ENCODE measurements at regions not wholly inside any gene's neighbourhood (a gene's known extent, or its start where the extent isn't known, plus 50 kb on each side); places are given as distances from the start of the nearest gene placed in this dataset.

GRCh38 chr20:60845146-60845545 is 406.9 kb upstream of the CDH4 start:
- DNase-seq (no peak), ATAC-seq (no peak)
- H3K9me3 Mint-ChIP-seq (ENCODE audit: low read depth), result no peaks in the 10 kb centered on the region
- CTCF ChIA-PET, result no interaction called here
- no peaks in the 10 kb centered on the region for H3K36me3 Mint-ChIP-seq
- no peaks in the 10 kb centered on the region for H3K27me3 Mint-ChIP-seq
- H3K4me3 Mint-ChIP-seq, result no peak overlapping the region
- H3K4me1 Mint-ChIP-seq, result no peaks in the 10 kb centered on the region
- no peak overlapping the region for H3K27ac Mint-ChIP-seq

GRCh38 chr20:60851826-60852704 is 400.0 kb upstream of the CDH4 start:
- H3K36me3 Mint-ChIP-seq, result no peaks in the 10 kb centered on the region
- H3K4me3 Mint-ChIP-seq, result no peak overlapping the region
- H3K27me3 Mint-ChIP-seq, result no peaks in the 10 kb centered on the region
- ATAC-seq (no peak), DNase-seq (no peak)
- no peaks in the 10 kb centered on the region for H3K9me3 Mint-ChIP-seq (ENCODE audit: low read depth)
- H3K4me1 Mint-ChIP-seq, result no peaks in the 10 kb centered on the region
- no peak overlapping the region for H3K27ac Mint-ChIP-seq
- CTCF ChIA-PET, result no interaction called here

GRCh38 chr20:60857708-60858107 is 394.4 kb upstream of the CDH4 start:
- H3K36me3 Mint-ChIP-seq, result no peaks in the 10 kb centered on the region
- no peaks in the 10 kb centered on the region for H3K9me3 Mint-ChIP-seq (ENCODE audit: low read depth)
- H3K4me1 Mint-ChIP-seq, result no peaks in the 10 kb centered on the region
- no peak overlapping the region for H3K4me3 Mint-ChIP-seq
- H3K27ac Mint-ChIP-seq, result no peak overlapping the region
- ATAC-seq, result no peak
- no peak for DNase-seq
- CTCF ChIA-PET, result no interaction called here
- no peaks in the 10 kb centered on the region for H3K27me3 Mint-ChIP-seq

GRCh38 chr20:60862601-60863000 is 389.5 kb upstream of the CDH4 start:
- CTCF ChIA-PET, result no interaction called here
- Mint-ChIP-seq H3K27ac (no peak overlapping the region), H3K4me1 (no peaks in the 10 kb centered on the region), H3K36me3 (no peaks in the 10 kb centered on the region), H3K4me3 (no peak overlapping the region), H3K9me3 (ENCODE audit: low read depth) (no peaks in the 10 kb centered on the region), H3K27me3 (no peaks in the 10 kb centered on the region)
- no peak for ATAC-seq
- no peak for DNase-seq

GRCh38 chr20:60863548-60863947 is 388.5 kb upstream of the CDH4 start:
- no peaks in the 10 kb centered on the region for H3K27me3 Mint-ChIP-seq

GRCh38 chr20:60867589-60867988 is 384.5 kb upstream of the CDH4 start:
- H3K9me3 Mint-ChIP-seq (ENCODE audit: low read depth), result peaks cover 2% of the 10 kb centered on the region
- CTCF ChIA-PET, result interaction anchor here (0.5 kb wide), 1 partner anchor 1265 kb away, joined by 3 read pairs; no protein-coding TSS in a partner anchor
- no peak overlapping the region for H3K4me3 Mint-ChIP-seq
- H3K27me3 Mint-ChIP-seq, result no peaks in the 10 kb centered on the region
- ATAC-seq (no peak), DNase-seq (no peak)
- no peaks in the 10 kb centered on the region for H3K36me3 Mint-ChIP-seq
- H3K4me1 Mint-ChIP-seq, result no peaks in the 10 kb centered on the region
- H3K27ac Mint-ChIP-seq, result no peak overlapping the region

More at GRCh38 chr20:60863548-60863947, 388.5 kb upstream of the CDH4 start:
- ATAC-seq (no peak), DNase-seq (no peak)
- Mint-ChIP-seq H3K27ac (no peak overlapping the region), H3K4me3 (no peak overlapping the region), H3K36me3 (no peaks in the 10 kb centered on the region), H3K9me3 (ENCODE audit: low read depth) (no peaks in the 10 kb centered on the region), H3K4me1 (no peaks in the 10 kb centered on the region)
- CTCF ChIA-PET, result no interaction called here

- Mint-ChIP-seq H3K9me3 (ENCODE audit: low read depth) (peaks cover 2% of the 10 kb centered on the region), H3K4me3 (no peak overlapping the region)
- CTCF ChIA-PET, result no interaction called here
Observed at GRCh38 chr20:60868316-60868891, 383.7 kb upstream of the CDH4 start.

GRCh38 chr20:60869087-60869486 is 383.0 kb upstream of the CDH4 start:
- no peaks in the 10 kb centered on the region for H3K4me1 Mint-ChIP-seq
- no peak for ATAC-seq
- CTCF ChIA-PET, result no interaction called here

More at GRCh38 chr20:60868316-60868891, 383.7 kb upstream of the CDH4 start:
- no peaks in the 10 kb centered on the region for H3K4me1 Mint-ChIP-seq
- H3K27ac Mint-ChIP-seq, result no peak overlapping the region
- DNase-seq (no peak), ATAC-seq (no peak)
- no peaks in the 10 kb centered on the region for H3K27me3 Mint-ChIP-seq
- H3K36me3 Mint-ChIP-seq, result no peaks in the 10 kb centered on the region

GRCh38 chr20:60869625-60870024 is 382.4 kb upstream of the CDH4 start:
- CTCF ChIA-PET, result no interaction called here
- Mint-ChIP-seq H3K4me1 (no peaks in the 10 kb centered on the region), H3K4me3 (no peak overlapping the region), H3K9me3 (ENCODE audit: low read depth) (peaks cover 2% of the 10 kb centered on the region), H3K27ac (no peak overlapping the region), H3K27me3 (no peaks in the 10 kb centered on the region), H3K36me3 (no peaks in the 10 kb centered on the region)
- DNase-seq, result no peak
- no peak for ATAC-seq

More at GRCh38 chr20:60869087-60869486, 383.0 kb upstream of the CDH4 start:
- no peaks in the 10 kb centered on the region for H3K36me3 Mint-ChIP-seq
- no peak overlapping the region for H3K27ac Mint-ChIP-seq
- DNase-seq, result no peak
- H3K9me3 Mint-ChIP-seq (ENCODE audit: low read depth), result peaks cover 2% of the 10 kb centered on the region
- no peak overlapping the region for H3K4me3 Mint-ChIP-seq
- H3K27me3 Mint-ChIP-seq, result no peaks in the 10 kb centered on the region

- no peak for ATAC-seq
- Mint-ChIP-seq H3K9me3 (ENCODE audit: low read depth) (peaks cover 2% of the 10 kb centered on the region), H3K4me3 (no peak overlapping the region), H3K36me3 (no peaks in the 10 kb centered on the region), H3K27ac (no peak overlapping the region), H3K27me3 (no peaks in the 10 kb centered on the region), H3K4me1 (no peaks in the 10 kb centered on the region)
- CTCF ChIA-PET, result no interaction called here
- no peak for DNase-seq
Observed at GRCh38 chr20:60870040-60870439, 382.0 kb upstream of the CDH4 start.

GRCh38 chr20:60872224-60872623 is 379.8 kb upstream of the CDH4 start:
- H3K9me3 Mint-ChIP-seq (ENCODE audit: low read depth), result peaks cover 2% of the 10 kb centered on the region
- no peaks in the 10 kb centered on the region for H3K27me3 Mint-ChIP-seq
- DNase-seq, result no peak
- H3K36me3 Mint-ChIP-seq, result no peaks in the 10 kb centered on the region
- H3K27ac Mint-ChIP-seq, result no peak overlapping the region
- CTCF ChIA-PET, result no interaction called here
- ATAC-seq, result no peak
- no peak overlapping the region for H3K4me3 Mint-ChIP-seq
- no peaks in the 10 kb centered on the region for H3K4me1 Mint-ChIP-seq

- H3K9me3 Mint-ChIP-seq (ENCODE audit: low read depth), result no peaks in the 10 kb centered on the region
- H3K27me3 Mint-ChIP-seq, result no peaks in the 10 kb centered on the region
- H3K36me3 Mint-ChIP-seq, result no peaks in the 10 kb centered on the region
- CTCF ChIA-PET, result no interaction called here
- ATAC-seq (no peak), DNase-seq (no peak)
- H3K4me1 Mint-ChIP-seq, result no peaks in the 10 kb centered on the region
- no peak overlapping the region for H3K27ac Mint-ChIP-seq
- no peak overlapping the region for H3K4me3 Mint-ChIP-seq
Observed at GRCh38 chr20:60877071-60877857, 374.8 kb upstream of the CDH4 start.

- CTCF ChIA-PET, result no interaction called here
- Mint-ChIP-seq H3K36me3 (no peaks in the 10 kb centered on the region), H3K4me3 (no peak overlapping the region), H3K4me1 (no peaks in the 10 kb centered on the region), H3K27ac (no peak overlapping the region), H3K9me3 (ENCODE audit: low read depth) (no peaks in the 10 kb centered on the region), H3K27me3 (no peaks in the 10 kb centered on the region)
- DNase-seq (no peak), ATAC-seq (no peak)
Observed at GRCh38 chr20:60882836-60883235, 369.2 kb upstream of the CDH4 start.

- Mint-ChIP-seq H3K36me3 (no peaks in the 10 kb centered on the region), H3K4me1 (no peaks in the 10 kb centered on the region), H3K9me3 (ENCODE audit: low read depth) (no peaks in the 10 kb centered on the region), H3K27me3 (no peaks in the 10 kb centered on the region), H3K27ac (no peak overlapping the region), H3K4me3 (no peak overlapping the region)
- ATAC-seq (no peak), DNase-seq (no peak)
- CTCF ChIA-PET, result no interaction called here
Observed at GRCh38 chr20:60883496-60883895, 368.6 kb upstream of the CDH4 start.
